GM08714 (cell line): ENCODE measurements at regions not wholly inside any gene's neighbourhood (a gene's known extent, or its start where the extent isn't known, plus 50 kb on each side); places are given as distances from the start of the nearest gene placed in this dataset.
"Not testable (repeated sequence)": the region's sequence is repeated elsewhere in the genome, so short reads cannot be mapped to it uniquely, and the experiment has no call there.

Experiments used
- H3K4me3 ChIP-seq: fragments of 200-500 bp; sonication (Bioruptor generic); 2 replicates; pipeline ENCODE4 v1.5.1; 2014; ENCODE audit warnings: mild to moderate bottlenecking, low read length, inconsistent platforms
- ZNF274 ChIP-seq: IDR thresholded peaks from 2 replicates; pipeline ENCODE4 v1.6.1; 2012; ENCODE audit warnings: mild to moderate bottlenecking, low read depth, low read length

DNA sequence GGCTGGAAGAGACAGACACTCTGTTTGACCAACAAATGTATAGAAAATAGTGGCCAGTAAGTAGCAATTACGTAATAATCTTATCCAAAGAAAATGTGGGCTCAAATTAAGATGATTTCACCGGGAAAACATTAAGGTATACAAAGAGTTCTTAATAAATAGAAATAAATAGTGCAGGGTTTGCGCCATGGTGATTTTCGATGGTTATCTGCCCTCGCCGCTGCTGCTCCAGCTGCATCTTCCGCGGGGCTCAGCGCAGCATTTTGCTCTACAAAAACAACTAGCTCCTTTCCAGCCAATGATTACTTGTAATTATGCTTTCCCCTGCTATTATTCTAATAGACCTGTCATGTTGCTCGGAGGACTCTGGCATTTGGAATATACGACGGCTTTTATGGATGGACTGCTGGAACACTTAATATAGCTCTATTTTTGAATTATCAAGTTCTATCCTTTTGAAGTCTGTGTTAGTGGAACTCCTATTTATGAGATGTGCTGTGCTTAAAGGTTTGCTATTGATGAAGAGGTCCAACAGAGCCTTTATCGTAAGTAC lies 103.8 kb downstream of the BUB3 start:
- no peak overlapping the region for H3K4me3 ChIP-seq
- TF ChIP-seq ZNF274, result no peak

DNA sequence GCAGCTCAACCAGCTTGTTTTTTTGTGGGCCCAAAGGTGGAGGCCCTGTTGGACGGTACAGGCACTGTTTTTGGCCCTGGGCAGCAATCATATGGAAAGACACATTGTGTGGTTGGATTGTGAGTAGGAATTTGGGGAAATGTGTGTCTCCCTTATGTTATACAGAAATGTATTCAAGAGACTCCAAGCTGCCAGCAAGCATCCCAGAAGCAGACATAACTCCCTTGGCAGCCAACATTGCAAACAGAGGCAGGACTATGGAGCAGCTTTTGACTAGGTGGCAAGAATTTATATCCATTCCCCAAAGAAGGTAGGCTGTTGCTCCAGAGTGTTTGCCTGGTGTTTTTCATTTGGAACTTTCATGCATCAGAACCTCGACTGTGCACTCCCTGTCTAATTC lies 104.9 kb downstream of the BUB3 start:
- no peak overlapping the region for H3K4me3 ChIP-seq
- TF ChIP-seq ZNF274, result no peak

DNA sequence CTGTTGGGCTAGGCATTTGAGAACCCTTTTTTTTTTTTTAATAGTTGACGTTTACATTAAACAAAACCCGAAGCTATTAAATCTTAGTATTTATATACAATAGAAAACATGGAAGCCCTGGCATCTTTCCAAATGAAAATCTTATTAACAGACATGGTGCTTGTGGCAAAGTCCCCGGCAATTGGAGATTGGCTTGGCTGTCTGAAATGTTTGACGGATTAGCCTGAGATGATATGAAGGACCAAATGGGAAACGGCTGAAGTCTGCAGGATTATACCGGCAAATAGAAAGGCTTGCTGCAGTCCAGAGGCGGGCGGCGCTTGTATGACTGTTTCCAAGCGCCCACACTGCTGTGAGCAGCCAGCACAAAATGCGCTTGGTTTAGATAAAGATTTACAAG lies 105.6 kb downstream of the BUB3 start:
- H3K4me3 ChIP-seq, result no peak overlapping the region
- TF ChIP-seq ZNF274, result no peak

DNA sequence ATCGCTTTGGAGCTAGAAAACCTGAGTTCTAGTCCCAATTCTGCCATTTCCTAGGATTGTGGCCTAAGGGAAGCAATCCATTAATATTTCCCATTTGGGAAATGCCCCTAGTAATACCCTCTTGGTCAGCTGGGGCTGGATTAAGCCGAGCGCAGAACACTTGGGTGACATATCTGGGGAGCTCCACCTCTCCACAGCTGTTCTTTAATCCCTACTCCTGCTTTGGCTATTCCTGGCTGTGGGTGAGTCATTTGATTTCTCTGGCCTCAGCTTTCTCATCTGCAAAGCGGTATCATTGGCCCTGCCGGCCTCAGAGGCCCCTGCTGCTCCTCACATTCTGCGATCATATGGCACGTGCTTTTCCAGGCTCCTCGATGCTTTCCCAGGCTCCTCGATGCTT lies 108.3 kb downstream of the BUB3 start:
- no peak for TF ChIP-seq ZNF274

DNA sequence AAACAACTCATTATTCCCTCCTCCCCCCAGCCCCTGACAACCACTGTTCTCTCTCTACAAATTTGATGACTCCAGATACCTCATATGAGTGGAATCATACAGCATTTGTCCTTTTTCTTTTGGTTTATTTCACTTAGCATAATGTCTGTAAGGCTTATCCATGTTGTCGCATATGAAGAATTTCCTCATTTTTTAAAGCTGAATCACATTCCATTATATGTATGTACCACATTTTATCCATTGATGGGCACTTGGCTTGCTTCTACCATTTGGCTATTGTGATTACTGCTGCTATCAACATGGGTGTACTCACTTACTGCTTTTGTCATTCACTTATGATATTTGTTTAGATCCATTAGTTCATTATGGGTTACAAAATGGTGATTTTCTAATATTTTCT lies 112.8 kb downstream of the BUB3 start:
- no peak overlapping the region for H3K4me3 ChIP-seq
- no peak for TF ChIP-seq ZNF274

More for the DNA sequence above, 108.3 kb downstream of the BUB3 start:
- no peak overlapping the region for H3K4me3 ChIP-seq

DNA sequence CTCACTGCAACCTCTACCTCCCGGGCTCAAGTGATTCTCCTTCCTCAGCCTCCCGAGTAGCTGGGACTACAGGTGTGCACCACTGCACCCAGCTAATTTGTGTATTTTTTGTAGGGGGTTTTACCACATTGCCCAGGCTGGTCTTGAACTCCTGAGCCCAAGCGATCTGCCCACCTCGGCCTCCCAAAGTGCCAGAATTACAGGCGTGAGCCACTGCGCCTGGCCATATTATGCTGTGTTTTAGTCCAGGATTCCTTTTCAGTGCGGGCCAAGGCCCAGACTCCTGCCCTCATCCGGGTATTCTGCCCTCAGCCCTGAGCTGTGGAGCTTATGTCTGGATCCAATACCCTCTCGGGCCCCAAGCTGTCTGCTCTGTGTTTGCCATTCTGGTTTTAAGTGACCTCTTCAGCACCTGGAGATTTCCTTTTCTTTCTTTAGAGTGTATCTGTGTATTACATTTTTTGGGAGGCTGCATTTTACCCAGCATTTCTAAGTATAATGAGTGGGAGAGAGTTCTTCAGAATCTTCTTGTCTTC lies 114.9 kb downstream of the BUB3 start:
- no peak overlapping the region for H3K4me3 ChIP-seq
- TF ChIP-seq ZNF274, result no peak

DNA sequence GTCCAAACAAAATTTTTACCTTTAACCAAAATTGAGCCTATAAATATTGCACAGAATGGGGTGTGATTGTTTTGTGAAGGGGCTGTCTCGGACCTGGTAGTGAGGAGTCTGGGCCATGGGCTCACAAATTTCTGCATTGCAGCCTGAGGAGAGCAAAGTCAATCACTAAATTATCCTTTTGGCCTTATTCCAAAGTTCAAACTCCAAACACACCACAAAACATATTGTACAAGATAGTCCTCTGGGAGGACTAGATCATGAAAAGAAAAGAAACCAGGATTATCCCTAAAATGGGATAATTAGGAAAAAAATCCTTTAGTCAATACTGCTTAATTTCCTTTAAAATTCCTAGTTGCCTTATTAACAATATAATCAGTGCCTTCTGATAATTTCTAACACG lies 115.5 kb downstream of the BUB3 start:
- TF ChIP-seq ZNF274, result no peak
- no peak overlapping the region for H3K4me3 ChIP-seq

DNA sequence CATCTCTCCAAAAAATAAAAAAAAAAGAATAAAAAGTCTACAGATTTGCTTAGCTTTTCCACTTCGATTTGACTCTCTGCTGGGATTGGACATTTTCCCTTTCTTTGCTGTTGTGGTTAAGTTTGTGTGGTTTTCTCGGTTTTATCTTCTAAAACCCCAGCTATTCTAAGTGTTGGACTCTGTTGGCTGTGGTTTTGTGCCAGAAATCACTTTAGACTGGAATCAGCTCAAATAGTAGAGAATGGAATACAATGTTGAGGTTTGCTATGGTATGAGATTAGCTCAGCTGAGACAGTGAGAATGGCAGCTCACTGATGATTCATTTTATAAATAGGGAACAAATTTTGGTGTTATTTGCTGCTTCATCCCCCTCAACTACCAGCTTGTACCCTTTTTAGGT lies 116.0 kb downstream of the BUB3 start:
- no peak overlapping the region for H3K4me3 ChIP-seq
- TF ChIP-seq ZNF274, result no peak

DNA sequence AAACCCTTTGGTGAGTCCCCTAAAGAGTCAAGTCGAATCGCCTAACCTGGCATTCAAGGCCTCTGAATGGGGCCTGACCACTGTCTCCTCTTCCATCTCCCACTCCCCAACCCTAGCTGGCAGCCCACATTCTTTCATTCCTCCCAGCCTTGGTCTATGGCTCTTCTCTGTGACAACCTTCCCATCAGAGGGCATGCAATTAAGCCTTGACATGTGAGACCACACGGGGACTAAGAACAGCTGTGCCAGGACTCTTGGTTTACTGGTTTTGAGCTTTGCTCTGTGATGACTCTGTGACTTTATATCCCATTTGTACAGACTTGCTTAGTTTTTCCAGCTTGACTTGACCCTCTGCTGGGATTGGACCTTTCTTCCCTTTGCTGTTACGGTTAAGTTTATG lies 116.6 kb downstream of the BUB3 start:
- TF ChIP-seq ZNF274, result no peak
- no peak overlapping the region for H3K4me3 ChIP-seq

DNA sequence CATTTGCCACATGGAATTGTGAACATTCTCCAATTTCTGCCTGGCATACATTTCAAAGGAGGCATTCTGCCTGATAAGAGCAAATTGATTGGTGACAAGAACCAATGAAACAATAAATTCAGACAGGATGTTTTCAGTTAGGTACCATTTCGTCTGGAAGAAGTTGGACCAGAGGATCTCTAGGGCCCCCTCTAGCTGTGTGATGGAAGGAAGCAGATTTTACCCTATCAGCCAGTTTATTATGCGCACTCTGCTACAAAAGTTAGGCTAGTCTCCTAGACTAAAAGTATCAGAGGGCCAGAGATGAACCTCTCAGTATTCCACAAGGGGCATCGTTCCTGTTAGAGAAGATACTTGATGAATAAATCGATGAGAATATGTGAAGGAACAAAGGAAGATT lies 118.0 kb downstream of the BUB3 start:
- no peak overlapping the region for H3K4me3 ChIP-seq
- TF ChIP-seq ZNF274, result no peak

DNA sequence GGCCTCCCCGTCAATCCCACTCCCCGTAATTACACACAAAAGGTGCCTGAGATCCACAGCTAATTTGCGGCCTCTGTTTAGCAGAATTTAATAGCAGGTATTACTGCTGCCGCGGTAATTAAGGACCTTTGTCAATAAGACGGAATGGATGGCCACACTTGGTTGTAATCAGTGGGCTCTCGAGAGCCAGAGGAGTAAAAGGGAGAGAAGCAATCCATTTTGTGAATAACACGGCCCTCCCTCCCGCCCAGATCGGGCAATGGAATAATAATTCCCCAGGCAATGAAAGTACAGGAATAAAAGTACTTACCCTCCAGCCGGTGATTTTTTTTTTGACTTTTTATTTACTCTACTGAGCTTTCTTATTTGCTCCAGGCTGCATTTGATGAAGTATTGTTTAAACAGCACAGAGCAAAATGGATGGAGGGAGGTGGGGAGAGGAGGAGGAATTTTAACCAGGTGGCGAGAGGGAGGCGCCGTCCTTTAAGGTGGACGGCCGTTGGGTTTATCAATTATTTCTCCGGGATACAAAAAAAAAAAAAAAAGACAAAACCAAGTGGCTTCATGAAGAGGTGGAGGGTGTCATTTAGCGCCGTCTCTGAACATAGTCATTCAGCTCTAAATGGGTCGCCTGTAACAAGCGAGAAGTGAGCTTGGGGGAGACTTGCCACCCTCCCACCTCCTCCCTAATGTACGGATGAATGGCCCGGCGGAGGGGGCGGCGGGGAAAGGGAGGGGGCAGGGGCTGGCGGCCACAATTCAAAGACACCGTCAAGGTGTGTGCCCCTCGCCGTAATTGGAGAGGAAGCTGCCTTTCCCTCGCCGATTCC lies 120.3 kb downstream of the BUB3 start:
- no peak overlapping the region for H3K4me3 ChIP-seq
- TF ChIP-seq ZNF274, result no peak

DNA sequence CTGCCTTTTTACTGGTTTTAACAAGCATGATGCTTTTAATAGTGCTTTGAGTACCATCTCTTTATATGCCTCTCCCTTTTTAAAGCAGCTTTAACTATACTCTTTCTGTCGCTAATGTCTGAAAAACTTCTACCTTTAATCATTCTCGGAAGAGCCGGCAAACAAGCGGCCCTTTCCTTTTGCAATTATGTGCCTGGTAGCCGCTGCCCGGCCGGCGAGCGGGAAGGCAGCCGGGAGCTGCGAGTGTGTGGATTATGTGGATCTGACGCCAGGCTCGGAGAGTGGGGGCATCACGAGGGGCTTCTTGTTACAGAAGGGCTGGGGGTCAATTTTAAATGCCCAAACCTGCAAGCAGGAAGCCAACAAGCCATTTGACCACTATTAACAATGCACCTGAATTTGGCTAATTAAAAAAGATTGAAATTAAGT lies 120.9 kb downstream of the BUB3 start:
- TF ChIP-seq ZNF274, result no peak

DNA sequence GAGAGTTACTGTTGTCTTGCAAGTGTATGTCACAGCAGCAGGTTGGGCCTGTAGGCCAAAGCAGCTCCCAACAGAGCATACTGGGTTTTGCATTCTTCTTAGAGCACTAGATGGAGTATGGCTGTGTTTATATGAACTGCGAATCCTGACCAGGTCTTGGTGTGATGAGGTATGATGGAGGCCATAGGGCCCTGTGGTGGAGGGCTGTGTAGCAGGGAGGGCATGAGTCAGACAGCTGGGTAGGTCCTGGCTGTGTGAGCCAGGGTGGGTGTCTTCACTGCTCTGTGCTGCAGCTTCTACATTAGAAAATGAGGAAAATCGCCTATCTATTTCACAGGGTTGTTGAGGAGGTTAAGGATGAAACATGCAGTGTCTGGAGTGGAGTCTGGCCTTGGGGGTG lies 124.2 kb downstream of the BUB3 start:
- TF ChIP-seq ZNF274, result no peak
- no peak overlapping the region for H3K4me3 ChIP-seq

More for the DNA sequence above, 120.9 kb downstream of the BUB3 start:
- H3K4me3 ChIP-seq, result no peak overlapping the region

DNA sequence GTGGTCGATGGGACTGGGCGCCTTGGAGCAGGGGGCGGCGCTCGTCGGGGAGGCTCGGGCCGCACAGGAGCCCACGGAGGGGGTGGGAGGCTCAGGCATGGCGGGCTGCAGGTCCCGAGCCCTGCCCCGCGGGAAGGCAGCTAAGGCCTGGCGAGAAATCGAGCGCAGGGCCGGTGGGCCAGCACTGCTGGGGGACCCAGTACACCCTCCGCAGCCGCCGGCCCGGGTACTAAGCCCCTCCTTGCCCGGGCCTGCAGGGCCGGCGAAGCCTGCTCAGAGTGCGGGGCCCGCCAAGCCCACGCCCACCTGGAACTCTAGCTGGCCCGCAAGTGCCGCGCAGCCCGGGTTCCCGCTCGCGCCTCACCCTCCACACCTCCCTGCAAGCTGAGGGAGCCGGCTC lies 129.2 kb downstream of the BUB3 start:
- not testable (repeated sequence) for H3K4me3 ChIP-seq

DNA sequence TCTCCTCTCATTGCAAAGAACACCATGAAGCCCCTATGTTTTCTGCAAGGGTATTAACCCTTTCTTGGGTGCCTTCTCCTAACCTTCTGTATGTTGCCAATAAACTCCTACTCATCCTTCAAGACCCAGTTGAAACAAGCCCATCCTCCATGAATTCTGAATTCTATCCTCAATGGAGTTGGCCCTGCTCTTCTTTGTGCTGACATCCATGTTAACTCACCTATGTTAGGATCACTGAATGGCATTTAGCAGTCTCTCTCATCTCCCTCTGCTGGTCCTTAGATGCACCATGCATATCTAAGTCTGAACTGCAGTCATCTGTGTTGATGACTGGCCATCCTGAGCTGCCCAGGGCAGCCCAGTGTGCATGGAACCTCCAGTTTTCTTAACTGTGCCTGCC lies 129.8 kb downstream of the BUB3 start:
- H3K4me3 ChIP-seq, result no peak overlapping the region
- no peak for TF ChIP-seq ZNF274

DNA sequence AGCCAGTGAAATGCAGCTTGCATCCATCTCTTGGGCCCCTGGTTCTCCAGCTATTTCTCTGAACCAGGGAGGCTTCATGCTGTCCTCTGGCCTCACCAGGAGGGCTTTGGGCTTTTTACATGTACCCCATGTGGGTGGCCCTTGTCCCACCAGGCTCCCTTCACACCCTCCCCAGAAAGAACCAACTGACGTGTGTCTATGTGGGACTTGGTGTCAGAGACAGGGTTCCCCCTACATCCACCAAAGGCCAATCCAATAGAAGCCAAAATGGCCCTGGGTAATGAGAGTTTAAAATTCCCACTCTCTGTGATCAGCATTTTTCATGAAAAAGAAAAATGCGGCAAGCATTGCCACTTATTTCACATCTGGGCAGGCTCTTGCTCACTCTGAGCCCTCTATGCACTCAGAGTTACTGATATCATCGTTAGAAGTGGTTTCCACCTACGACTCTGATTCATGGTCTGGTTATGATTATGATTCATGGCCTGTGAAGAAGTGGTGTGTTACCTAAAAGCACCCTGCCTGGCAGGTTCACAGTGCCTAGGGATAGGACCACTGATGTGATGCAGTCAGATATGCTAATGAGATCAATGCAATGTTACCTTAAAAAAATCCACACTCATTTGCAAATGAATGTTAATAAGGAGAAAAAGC lies 133.5 kb downstream of the BUB3 start:
- no peak for TF ChIP-seq ZNF274

More for the DNA sequence above, 133.5 kb downstream of the BUB3 start:
- H3K4me3 ChIP-seq, result no peak overlapping the region
